Skeletal muscle satellite cell (primary cell): ENCODE measurements at regions not wholly inside any gene's neighbourhood (a gene's known extent, or its start where the extent isn't known, plus 50 kb on each side); places are given as distances from the start of the nearest gene placed in this dataset.
"Not testable (repeated sequence)": the region's sequence is repeated elsewhere in the genome, so short reads cannot be mapped to it uniquely, and the experiment has no call there.

Experiments
- H3K27me3 ChIP-seq: 2 replicates; pipeline ENCODE4 v1.7.0; 2013; ENCODE audit warnings: low read length; ENCODE audit not compliant: control insufficient read depth, insufficient read depth
- H3K36me3 ChIP-seq: 2 replicates; pipeline ENCODE4 v1.7.0; 2013; ENCODE audit warnings: mild to moderate bottlenecking, control low read depth, low read length; ENCODE audit not compliant: insufficient read depth
- H3K4me1 ChIP-seq: 2 replicates; pipeline ENCODE4 v1.7.0; 2013; ENCODE audit warnings: low read length; ENCODE audit not compliant: control insufficient read depth, insufficient read depth
- H3K4me2 ChIP-seq: 2 replicates; pipeline ENCODE4 v1.7.0; 2013; ENCODE audit warnings: mild to moderate bottlenecking, low read length
- H3K4me3 ChIP-seq: 2 replicates; pipeline ENCODE4 v1.7.0; 2013; ENCODE audit warnings: low read length
- H3K9ac ChIP-seq: 2 replicates; pipeline ENCODE4 v1.7.0; 2013; ENCODE audit warnings: mild to moderate bottlenecking, low read depth, low read length, moderate library complexity
- H3K9me3 ChIP-seq: replicated peaks from 2 replicates; pipeline ENCODE4 v1.7.0; 2013; ENCODE audit warnings: mild to moderate bottlenecking, control low read depth, low read length

GRCh38 chr7:128592209-128592608 is 79.9 kb upstream of the GARIN1A start:
- H3K4me2 ChIP-seq, H3K27me3 ChIP-seq, H3K9ac ChIP-seq, H3K4me1 ChIP-seq, H3K4me3 ChIP-seq, H3K9me3 ChIP-seq: not testable (repeated sequence)
- H3K36me3 ChIP-seq = peaks cover 24% of the 10 kb centered on the region

- H3K27me3 ChIP-seq, H3K4me3 ChIP-seq, H3K4me1 ChIP-seq, H3K9ac ChIP-seq, H3K9me3 ChIP-seq, H3K4me2 ChIP-seq: not testable (repeated sequence)
- H3K36me3 ChIP-seq = peaks cover 23% of the 10 kb centered on the region
These were observed 78.0 kb upstream of the GARIN1A start for GRCh38 chr7:128594061-128594460.

- H3K4me1 ChIP-seq, H3K9me3 ChIP-seq, H3K9ac ChIP-seq, H3K4me2 ChIP-seq, H3K27me3 ChIP-seq, H3K4me3 ChIP-seq: not testable (repeated sequence)
- H3K36me3 ChIP-seq = peaks cover 25% of the 10 kb centered on the region
These were observed 75.6 kb upstream of the GARIN1A start for GRCh38 chr7:128596336-128597128.

GRCh38 chr7:128598946-128599345 is 73.1 kb upstream of the GARIN1A start:
- not testable (repeated sequence) for H3K27me3 ChIP-seq, H3K4me1 ChIP-seq, H3K9me3 ChIP-seq, H3K4me3 ChIP-seq, H3K9ac ChIP-seq
- Histone ChIP-seq H3K36me3 (peaks cover 11% of the 10 kb centered on the region), H3K4me2 (peak overlapping the region; percentile 31)

- not testable (repeated sequence) for H3K36me3 ChIP-seq, H3K4me1 ChIP-seq, H3K9me3 ChIP-seq, H3K27me3 ChIP-seq
- Histone ChIP-seq H3K4me3 (peak overlapping the region; percentile 47), H3K4me2 (peak overlapping the region; percentile 73), H3K9ac (peak overlapping the region; percentile 46)
These were observed 63.2 kb upstream of the GARIN1A start for GRCh38 chr7:128608678-128609421.

GRCh38 chr7:128613366-128613765 is 58.7 kb upstream of the GARIN1A start:
- not testable (repeated sequence) for H3K4me3 ChIP-seq, H3K4me1 ChIP-seq, H3K9ac ChIP-seq, H3K27me3 ChIP-seq, H3K9me3 ChIP-seq, H3K4me2 ChIP-seq
- peaks cover 14% of the 10 kb centered on the region for H3K36me3 ChIP-seq

- H3K9ac ChIP-seq = not testable (repeated sequence)
These were observed 57.3 kb upstream of the GARIN1A start for GRCh38 chr7:128614812-128615211.

GRCh38 chr7:128616799-128617198 is 55.3 kb upstream of the GARIN1A start:
- not testable (repeated sequence) for H3K27me3 ChIP-seq, H3K4me2 ChIP-seq, H3K9ac ChIP-seq, H3K4me3 ChIP-seq, H3K9me3 ChIP-seq, H3K4me1 ChIP-seq
- H3K36me3 ChIP-seq = peaks cover 21% of the 10 kb centered on the region

More at GRCh38 chr7:128614812-128615211, 57.3 kb upstream of the GARIN1A start:
- not testable (repeated sequence) for H3K9me3 ChIP-seq, H3K4me3 ChIP-seq, H3K4me1 ChIP-seq, H3K4me2 ChIP-seq, H3K27me3 ChIP-seq
- peaks cover 16% of the 10 kb centered on the region for H3K36me3 ChIP-seq
